GM12878 (cell line): ENCODE measurements at regions not wholly inside any gene's neighbourhood (a gene's known extent, or its start where the extent isn't known, plus 50 kb on each side); places are given as distances from the start of the nearest gene placed in this dataset.

ENCODE experiments used
- ATAC-seq: fragments of 200-7000 bp; cut with Tn5 transposase; 3 replicates; pipeline ENCODE4 v1.9.1; 2020; ENCODE audit warnings: mild to moderate bottlenecking, moderate library complexity
- BruUV-seq: library from RNA; stranded (reverse); fragments of 400-500 nt; replicated peaks from 2 replicates; lab custom pipeline; 2021; lab: Mats Ljungman, UMichigan
- CTCF ChIA-PET: fragments of 300-600 bp; sonication (Branson Sonifier 250); formaldehyde crosslinking; extraction: SDS; loops from one replicate; lab custom pipeline; 2021; ENCODE audit warnings: inconsistent platforms; lab: Yijun Ruan, JAX
- POLR2A ChIA-PET: fragments of 350-600 bp; formaldehyde crosslinking; extraction: SDS; loops from one replicate; lab custom pipeline; 2021; ENCODE audit warnings: inconsistent platforms; lab: Charles Lee
- RAD21 ChIA-PET: fragments of 300-600 bp; sonication (Branson Sonifier 250); formaldehyde crosslinking; loops from one replicate; lab custom pipeline; 2023; ENCODE audit warnings: antibody characterized with exemption; ENCODE audit not compliant: unreplicated experiment; lab: Charles Lee
- SMC1A ChIA-PET: fragments of 300-600 bp; sonication (Branson Sonifier 250); formaldehyde crosslinking; loops from one replicate; lab custom pipeline; 2023; ENCODE audit not compliant: unreplicated experiment, uncharacterized antibody; lab: Charles Lee
- DNase-seq: peaks from one replicate; pipeline ENCODE4 v3.0.0-alpha.2; 2011; ENCODE audit warnings: low read depth, low spot score
- FAIRE-seq: peaks from 3 replicates; lab custom pipeline; 2011; peaks lifted over from hg19 to GRCh38; lab: Jason Lieb, UNC
- H2AFZ ChIP-seq: 2 replicates; pipeline ENCODE4 v1.6.0; 2011; ENCODE audit warnings: low read depth, low read length, control low read depth; ENCODE audit not compliant: control insufficient read depth
- H3K27ac ChIP-seq: 2 replicates; pipeline ENCODE4 v1.5.1; 2011; ENCODE audit warnings: control low read depth; ENCODE audit not compliant: control insufficient read depth, insufficient read depth
- H3K27me3 ChIP-seq, 2 experiments: replicated peaks in 1 of 2; 2 replicates each; pipeline versions ENCODE4 v1.6.0 to v1.6.1; 2011; ENCODE audit warnings: low read length in 1 of 2; ENCODE audit not compliant: control insufficient read depth in 2 of 2, insufficient read depth in 2 of 2
- H3K36me3 ChIP-seq, 2 experiments: 2 replicates each; pipeline ENCODE4 v1.5.1; 2011; ENCODE audit warnings: low read length in 1 of 2; ENCODE audit not compliant: control insufficient read depth in 2 of 2, insufficient read depth in 2 of 2
- H3K4me1 ChIP-seq: 2 replicates; pipeline ENCODE4 v1.6.1; 2011; ENCODE audit warnings: mild to moderate bottlenecking, low read length, moderate library complexity, mixed read lengths; ENCODE audit not compliant: control insufficient read depth, insufficient read depth
- H3K4me2 ChIP-seq: 2 replicates; pipeline ENCODE4 v1.6.0; 2011; ENCODE audit warnings: control low read depth; ENCODE audit not compliant: control insufficient read depth, insufficient read depth
- H3K4me3 ChIP-seq: fragments of 200-600 bp; sonication (generic); 2 replicates; pipeline ENCODE4 v1.5.1; 2016
- H3K79me2 ChIP-seq: 2 replicates; pipeline ENCODE4 v1.6.0; 2011; ENCODE audit warnings: low read length; ENCODE audit not compliant: control insufficient read depth, insufficient read depth
- H3K9ac ChIP-seq: 2 replicates; pipeline ENCODE4 v1.8.0; 2011; ENCODE audit warnings: low read length, control low read depth, mixed read lengths; ENCODE audit not compliant: control insufficient read depth, insufficient read depth
- H3K9me3 ChIP-seq: replicated peaks from 3 replicates; pipeline ENCODE4 v1.5.1; 2011; ENCODE audit warnings: mild to moderate bottlenecking, low read length; ENCODE audit not compliant: control insufficient read depth, insufficient read depth
- H4K20me1 ChIP-seq: 2 replicates; pipeline ENCODE4 v1.6.0; 2011; ENCODE audit not compliant: control insufficient read depth, insufficient read depth
- BHLHE40 ChIP-seq, 2 experiments: fragments of 450-650 bp in 1 of 2; IDR thresholded peaks; 2 replicates each; pipeline ENCODE4 v1.6.1; 2011 to 2017; ENCODE audit warnings: low read depth in 2 of 2, borderline replicate concordance in 1 of 2, improper control_type of control experiment in 1 of 2, low read length in 1 of 2, mild to moderate bottlenecking in 1 of 2
- BMI1 ChIP-seq: fragments of 450-650 bp; IDR thresholded peaks from 2 replicates; pipeline ENCODE4 v1.6.1; 2016; ENCODE audit warnings: mild to moderate bottlenecking, moderate library complexity, borderline replicate concordance
- CBX5 ChIP-seq: sonication (generic); IDR thresholded peaks from 2 replicates; pipeline ENCODE4 v1.6.1; 2016; ENCODE audit warnings: low read depth, moderate library complexity, mild to moderate bottlenecking, inconsistent platforms
- DPF2 ChIP-seq: fragments of 450-650 bp; IDR thresholded peaks from 2 replicates; pipeline ENCODE4 v1.6.1; 2017; ENCODE audit warnings: mild to moderate bottlenecking
- HDAC6 ChIP-seq: fragments of 200-600 bp; sonication (generic); IDR thresholded peaks from one replicate; pipeline ENCODE4 v1.8.0; 2017; ENCODE audit warnings: antibody characterized with exemption; ENCODE audit not compliant: unreplicated experiment
- IRF3 ChIP-seq: fragments of 450-650 bp; IDR thresholded peaks from 2 replicates; pipeline ENCODE4 v1.6.1; 2014; ENCODE audit warnings: mild to moderate bottlenecking
- STAT1 ChIP-seq: fragments of 450-650 bp; conservative IDR thresholded peaks from 2 replicates; pipeline ENCODE4 v1.6.1; 2014; ENCODE audit warnings: antibody characterized with exemption, mild to moderate bottlenecking
- WGBS: methylation state at CpG from one replicate; pipeline ENCODE4 v1.1.6; 2016; ENCODE audit warnings: low lambda C conversion rate; ENCODE audit not compliant: insufficient replicate concordance, insufficient coverage; ENCODE audit errors: missing lambda C conversion rate; 5-methylcytosine and 5-hydroxymethylcytosine counted together
- in situ Hi-C: fragments of 300-500 bp; cut with MboI; formaldehyde crosslinking; loops from 9 replicates; pipeline ENCODE4 v1.14.3; 2018; ENCODE audit warnings: mixed read lengths
- intact Hi-C: fragments of 100-400 bp; cut with micrococcal nuclease; formaldehyde crosslinking; loops from one replicate; pipeline ENCODE4 v1.14.2; 2022; ENCODE audit not compliant: unreplicated experiment
- TF ChIP-seq, protein P1 (sequence below): fragments of 450-650 bp; formaldehyde crosslinking; IDR thresholded peaks from 2 replicates; pipeline ENCODE4 v1.5.0; 2022; ENCODE audit warnings: mild to moderate bottlenecking, missing genetic modification characterization
- TF ChIP-seq, protein P2 (sequence below): fragments of 450-650 bp; conservative IDR thresholded peaks from 2 replicates; pipeline ENCODE4 v1.6.1; 2017; ENCODE audit warnings: mild to moderate bottlenecking, moderate library complexity

GRCh38 chr7:68324621-68325020 lies 1273.7 kb upstream of the AUTS2 start:
- DNase-seq (no peak), FAIRE-seq (no peak), ATAC-seq (no peak)
- no peaks in the 10 kb centered on the region for H3K36me3 ChIP-seq
- POLR2A ChIA-PET: no interaction called here
- no peak overlapping the region for H3K27ac ChIP-seq
- H3K27me3 ChIP-seq: no peaks in the 10 kb centered on the region
- in situ Hi-C loops (no loop called here), intact Hi-C loops (no loop called here)
- no TSS peak for BruUV-seq
- H2AFZ ChIP-seq: no peak overlapping the region
- no peak for TF ChIP-seq CBX5
- TF ChIP-seq, protein P1, sequence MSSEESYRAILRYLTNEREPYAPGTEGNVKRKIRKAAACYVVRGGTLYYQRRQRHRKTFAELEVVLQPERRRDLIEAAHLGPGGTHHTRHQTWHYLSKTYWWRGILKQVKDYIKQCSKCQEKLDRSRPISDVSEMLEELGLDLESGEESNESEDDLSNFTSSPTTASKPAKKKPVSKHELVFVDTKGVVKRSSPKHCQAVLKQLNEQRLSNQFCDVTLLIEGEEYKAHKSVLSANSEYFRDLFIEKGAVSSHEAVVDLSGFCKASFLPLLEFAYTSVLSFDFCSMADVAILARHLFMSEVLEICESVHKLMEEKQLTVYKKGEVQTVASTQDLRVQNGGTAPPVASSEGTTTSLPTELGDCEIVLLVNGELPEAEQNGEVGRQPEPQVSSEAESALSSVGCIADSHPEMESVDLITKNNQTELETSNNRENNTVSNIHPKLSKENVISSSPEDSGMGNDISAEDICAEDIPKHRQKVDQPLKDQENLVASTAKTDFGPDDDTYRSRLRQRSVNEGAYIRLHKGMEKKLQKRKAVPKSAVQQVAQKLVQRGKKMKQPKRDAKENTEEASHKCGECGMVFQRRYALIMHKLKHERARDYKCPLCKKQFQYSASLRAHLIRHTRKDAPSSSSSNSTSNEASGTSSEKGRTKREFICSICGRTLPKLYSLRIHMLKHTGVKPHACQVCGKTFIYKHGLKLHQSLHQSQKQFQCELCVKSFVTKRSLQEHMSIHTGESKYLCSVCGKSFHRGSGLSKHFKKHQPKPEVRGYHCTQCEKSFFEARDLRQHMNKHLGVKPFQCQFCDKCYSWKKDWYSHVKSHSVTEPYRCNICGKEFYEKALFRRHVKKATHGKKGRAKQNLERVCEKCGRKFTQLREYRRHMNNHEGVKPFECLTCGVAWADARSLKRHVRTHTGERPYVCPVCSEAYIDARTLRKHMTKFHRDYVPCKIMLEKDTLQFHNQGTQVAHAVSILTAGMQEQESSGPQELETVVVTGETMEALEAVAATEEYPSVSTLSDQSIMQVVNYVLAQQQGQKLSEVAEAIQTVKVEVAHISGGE (CRISPR knock-in tag): no peak
- TF ChIP-seq BHLHE40 (IDR thresholded peaks at IDR 0.05; ENCODE audit: borderline replicate concordance in 1 of 2, low read depth in 2 of 2, low read length in 1 of 2): no peak
- no peak for TF ChIP-seq DPF2
- no peak for TF ChIP-seq STAT1
- no peak for TF ChIP-seq IRF3
- TF ChIP-seq, protein P2, sequence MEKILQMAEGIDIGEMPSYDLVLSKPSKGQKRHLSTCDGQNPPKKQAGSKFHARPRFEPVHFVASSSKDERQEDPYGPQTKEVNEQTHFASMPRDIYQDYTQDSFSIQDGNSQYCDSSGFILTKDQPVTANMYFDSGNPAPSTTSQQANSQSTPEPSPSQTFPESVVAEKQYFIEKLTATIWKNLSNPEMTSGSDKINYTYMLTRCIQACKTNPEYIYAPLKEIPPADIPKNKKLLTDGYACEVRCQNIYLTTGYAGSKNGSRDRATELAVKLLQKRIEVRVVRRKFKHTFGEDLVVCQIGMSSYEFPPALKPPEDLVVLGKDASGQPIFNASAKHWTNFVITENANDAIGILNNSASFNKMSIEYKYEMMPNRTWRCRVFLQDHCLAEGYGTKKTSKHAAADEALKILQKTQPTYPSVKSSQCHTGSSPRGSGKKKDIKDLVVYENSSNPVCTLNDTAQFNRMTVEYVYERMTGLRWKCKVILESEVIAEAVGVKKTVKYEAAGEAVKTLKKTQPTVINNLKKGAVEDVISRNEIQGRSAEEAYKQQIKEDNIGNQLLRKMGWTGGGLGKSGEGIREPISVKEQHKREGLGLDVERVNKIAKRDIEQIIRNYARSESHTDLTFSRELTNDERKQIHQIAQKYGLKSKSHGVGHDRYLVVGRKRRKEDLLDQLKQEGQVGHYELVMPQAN: no peak
- no peak for TF ChIP-seq BMI1
- no peak for TF ChIP-seq HDAC6
- RAD21 ChIA-PET: no interaction called here
- no peak overlapping the region for H3K4me3 ChIP-seq
- no peak overlapping the region for H3K4me2 ChIP-seq
- no peaks in the 10 kb centered on the region for H3K9me3 ChIP-seq
- no peaks in the 10 kb centered on the region for H3K79me2 ChIP-seq
- H4K20me1 ChIP-seq: no peaks in the 10 kb centered on the region
- H3K9ac ChIP-seq: no peak overlapping the region
- 54% methylated on average over 6 of the region's 6 CpGs for WGBS
- CTCF ChIA-PET: interaction anchor here (0.6 kb wide), 1 partner anchor 16 kb away, joined by 3 read pairs; no protein-coding TSS in a partner anchor
- SMC1A ChIA-PET: no interaction called here
- no peaks in the 10 kb centered on the region for H3K4me1 ChIP-seq
